ENCODE measurements at regions not wholly inside any gene's neighbourhood (a gene's known extent, or its start where the extent isn't known, plus 50 kb on each side); places are given as distances from the start of the nearest gene placed in this dataset.
A peak's percentile ranks its signal among the peaks of the same experiment; 100 is the strongest.

DNA sequence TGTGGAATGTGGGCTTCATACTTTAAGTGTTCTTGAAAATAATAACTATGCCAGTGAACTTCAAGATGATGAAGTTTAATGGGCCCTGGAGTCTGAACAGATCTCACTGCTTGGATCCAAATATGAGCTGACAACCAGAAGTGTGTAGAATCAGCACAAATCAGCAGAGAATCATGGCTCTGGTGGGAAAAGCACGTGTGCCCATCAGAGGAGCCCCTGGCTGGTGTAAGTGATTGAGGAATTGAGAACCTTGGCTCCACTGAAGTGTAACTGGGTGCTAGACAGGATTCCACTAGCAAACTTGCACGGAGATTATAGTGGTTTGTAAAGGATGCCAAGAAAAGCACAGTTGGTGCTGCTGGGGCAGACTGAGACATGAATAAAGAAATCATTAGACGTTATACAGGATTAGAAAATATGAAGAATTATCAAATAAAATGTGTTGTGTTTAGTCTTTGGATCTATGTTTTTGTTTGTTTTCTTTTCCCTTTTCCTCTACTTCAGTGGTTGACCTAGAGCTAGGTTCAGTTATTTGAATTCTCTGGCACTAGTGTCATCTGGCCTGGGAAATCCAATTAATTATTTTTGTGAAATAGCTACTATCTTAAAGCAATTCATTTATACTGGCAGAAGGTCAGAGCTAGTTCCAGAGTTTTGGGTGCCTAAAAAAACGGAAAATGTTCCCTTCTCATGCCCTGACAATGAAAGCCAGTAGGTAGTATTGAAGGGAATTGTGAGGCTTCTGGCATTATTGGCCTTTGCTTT is 175.7 kb upstream of the MEOX2 start:
- DNase-seq (ENCODE audit: low spot score): no peak

DNA sequence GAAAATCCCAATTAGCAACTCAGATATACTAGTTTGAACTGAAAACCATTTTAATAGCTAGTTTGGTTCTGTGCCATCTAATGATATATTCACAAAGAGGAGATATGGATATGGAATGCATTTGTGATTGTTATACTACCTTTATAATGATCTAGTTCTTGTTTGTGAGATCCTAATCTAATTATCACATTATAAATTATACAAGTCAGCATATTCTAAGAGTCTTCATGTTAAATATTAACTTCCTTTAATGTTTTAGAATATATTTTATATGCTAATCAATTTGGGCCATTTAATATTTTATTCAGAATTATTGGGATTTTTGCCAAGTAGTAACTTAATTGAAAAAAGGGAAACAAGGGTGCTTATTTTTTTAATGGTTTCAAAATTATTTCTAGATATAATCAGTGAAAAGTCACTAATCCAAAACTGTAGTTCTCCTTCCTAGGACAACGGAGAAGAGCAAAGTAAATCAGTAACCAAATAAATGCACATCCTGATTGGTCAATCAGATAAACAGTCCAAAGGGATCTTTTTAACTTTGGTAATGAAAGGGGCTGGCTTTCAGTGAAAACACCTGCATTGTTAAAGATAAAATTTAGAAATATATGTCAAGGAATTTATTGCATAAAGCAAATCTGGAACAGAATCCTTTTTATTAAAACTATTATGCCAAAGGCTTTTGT is 173.9 kb upstream of the MEOX2 start:
- no peak for DNase-seq (ENCODE audit: low spot score)

DNA sequence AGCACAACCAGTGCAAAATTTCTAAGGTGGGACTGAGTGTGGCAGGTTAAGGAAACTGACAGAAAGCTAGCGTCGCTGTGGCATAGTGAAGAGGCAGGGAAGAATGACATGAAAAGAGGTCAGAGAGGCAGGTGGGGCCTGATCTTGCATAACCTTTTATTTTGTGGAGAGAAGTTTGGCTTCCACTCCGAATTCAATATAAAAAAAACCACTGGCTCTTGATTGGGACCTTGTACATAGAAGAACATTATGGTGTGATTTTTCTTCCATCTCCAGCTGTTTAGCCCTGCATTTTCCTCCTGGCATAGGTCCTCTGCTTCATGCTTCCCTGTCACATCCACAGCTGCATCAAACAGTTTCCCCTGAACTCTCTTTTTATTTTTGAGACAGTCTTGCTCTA is 170.5 kb upstream of the MEOX2 start:
- no peak for DNase-seq (ENCODE audit: low spot score)

DNA sequence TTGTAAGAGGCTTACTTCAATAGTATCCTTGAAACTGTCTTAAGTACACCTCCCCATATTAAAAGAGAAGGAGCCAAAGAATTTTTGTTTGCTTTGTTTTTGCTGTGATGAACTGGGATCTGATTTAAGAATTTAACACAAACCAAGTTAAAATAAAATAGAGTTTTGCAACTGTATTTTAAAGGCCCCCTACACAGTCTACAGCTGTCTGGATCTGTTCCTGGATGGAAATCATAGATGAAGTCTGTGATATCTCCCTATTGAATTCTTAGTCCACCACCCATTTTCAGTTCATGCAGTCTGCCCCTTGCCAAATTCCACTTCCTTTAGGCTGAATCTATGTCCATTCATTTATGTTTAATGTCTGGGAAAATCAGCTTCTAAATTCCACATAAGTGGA is 169.8 kb upstream of the MEOX2 start:
- DNase-seq (ENCODE audit: low spot score): no peak

DNA sequence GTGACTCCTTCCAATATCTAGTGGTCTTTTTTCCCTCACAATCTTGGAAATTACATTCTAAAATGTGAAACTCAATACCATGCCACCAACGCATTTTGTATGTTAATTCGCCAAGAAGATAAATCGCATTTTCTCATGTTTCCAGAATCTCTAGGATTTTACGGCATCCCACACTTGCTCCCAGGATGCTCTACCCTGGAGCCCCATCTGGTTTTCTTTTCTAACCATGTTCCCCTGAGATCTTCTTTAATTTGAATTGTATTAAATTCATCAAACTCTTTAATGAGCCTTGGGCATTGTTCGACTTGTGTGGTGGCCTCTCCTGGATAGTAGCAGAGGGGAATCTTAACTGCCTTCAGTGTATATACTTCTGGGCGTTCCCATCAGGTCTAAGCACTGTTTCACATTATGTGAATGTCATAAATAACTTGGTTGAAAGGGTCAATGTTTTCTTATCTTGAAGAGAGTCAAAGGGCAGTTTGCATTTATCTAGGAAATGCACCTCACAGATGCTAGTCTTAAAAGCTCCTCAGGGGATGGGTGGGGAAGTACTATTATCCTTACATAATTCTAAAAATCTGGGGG is 169.1 kb upstream of the MEOX2 start:
- no peak for DNase-seq (ENCODE audit: low spot score)

DNA sequence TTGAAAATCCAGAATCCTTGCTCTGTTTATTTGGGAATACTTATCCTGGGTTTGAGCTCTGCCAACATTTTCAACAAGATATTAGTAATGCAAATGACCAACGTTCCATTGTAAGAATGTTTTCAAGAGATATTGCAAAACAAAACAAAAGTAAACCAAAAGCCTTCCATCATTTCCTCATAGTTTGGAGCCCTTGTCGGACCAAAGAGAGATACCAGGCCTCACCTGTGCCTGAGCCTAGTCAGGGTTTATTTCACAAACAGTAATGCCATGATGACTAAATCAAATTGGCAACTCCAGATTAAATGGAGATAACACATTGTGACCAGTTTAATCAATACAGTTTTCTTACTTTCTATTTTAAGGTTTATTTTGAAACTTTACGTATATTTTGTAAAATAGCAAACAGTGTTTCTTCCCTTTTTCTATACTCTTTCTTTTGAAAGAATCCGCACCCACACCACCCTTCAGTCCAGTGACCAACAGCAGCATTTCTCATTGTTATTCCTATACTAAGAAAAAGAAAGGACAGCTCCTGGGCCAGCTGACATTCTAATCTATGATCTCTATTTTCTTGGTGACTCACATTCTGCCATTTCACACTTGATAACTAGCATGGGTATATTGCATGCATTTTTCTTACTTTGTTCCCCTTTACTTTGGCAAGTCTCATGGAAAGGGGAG is 168.5 kb upstream of the MEOX2 start:
- DNase-seq (ENCODE audit: low spot score): no peak

DNA sequence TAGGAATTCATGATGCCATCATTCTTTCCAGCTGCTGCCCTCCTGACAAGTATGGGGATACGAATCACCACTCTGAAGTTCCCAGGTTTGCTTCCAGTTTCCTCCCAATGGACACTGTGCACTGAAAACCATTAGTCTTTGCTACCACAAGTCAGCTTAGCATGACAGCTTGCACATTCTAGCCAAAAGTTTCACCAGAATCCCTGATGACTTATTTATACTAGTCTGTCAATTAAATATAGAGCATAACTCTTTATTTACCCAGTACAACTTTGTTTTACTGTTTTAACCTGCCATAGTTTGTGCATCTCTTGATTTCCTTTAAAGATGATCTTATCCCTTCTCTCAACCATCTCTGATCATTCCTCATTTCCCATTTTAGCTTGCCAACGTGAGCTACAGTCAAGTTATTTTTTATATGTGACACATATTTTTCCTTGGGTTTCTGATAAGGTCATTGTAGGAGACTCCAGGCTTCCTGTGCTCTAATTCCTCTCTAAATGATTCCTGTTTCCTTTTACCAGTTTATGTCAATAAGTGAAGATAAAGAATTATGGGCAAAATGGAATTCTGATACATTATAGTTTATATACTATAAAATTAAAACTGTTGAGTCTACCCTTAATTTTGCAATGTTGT is 167.5 kb upstream of the MEOX2 start:
- DNase-seq (ENCODE audit: low spot score): no peak

DNA sequence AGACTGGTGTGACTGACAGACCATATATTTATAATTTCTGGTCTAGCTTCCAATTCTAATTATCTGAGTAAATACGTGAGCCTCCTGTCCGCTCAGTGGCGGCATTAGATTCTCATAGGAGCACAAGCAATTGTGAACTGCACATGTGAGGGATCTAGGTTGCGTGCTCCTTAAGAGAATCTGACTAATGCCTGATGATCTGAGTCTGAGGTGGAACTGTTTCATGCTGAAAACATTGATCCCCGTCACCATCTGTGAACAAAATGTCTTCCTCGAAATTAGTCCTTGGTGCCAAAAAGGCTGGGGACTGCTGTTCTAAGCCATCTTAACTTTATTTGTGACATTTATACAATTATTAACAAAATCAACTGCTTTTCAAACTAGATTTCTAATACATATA is 164.7 kb upstream of the MEOX2 start:
- DNase-seq (ENCODE audit: low spot score): no peak

DNA sequence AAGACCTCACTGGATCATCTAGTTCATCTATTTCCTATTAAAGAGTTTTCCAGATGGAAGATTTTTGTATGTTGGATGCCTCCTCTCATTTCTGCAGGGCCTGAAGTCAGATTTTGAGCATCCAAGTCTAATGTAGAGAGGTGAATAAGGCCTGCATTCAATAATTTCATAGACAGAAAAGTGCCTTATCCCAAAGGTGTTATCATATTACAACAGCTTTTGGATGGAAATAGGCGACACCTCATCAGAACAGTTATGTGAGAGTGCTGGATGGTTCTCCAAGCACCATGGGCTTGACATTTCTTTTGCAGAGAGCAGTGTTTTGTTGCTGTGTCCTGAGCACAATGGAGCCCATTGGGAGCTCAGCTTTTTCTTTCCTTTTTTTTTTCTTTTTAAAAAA is 162.4 kb upstream of the MEOX2 start:
- no peak for DNase-seq (ENCODE audit: low spot score)

DNA sequence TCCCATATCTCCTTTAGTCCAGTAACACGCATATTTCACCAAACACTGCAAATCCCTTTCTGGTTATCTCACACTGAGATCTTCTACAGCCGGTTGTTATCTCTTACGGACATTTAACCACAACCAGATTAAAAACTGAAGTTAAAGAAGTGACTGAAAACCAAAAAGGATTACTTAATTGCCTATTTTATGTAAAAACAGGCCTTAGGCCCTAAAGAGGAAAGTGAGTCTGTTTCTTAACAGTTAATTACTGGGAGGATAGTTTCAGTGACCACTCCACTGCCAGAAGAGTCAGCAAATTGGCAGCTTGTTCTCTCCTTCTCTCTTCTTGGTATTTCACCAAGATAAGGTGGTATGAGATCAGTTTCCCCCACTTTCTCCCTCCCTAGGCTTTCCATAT is 161.9 kb upstream of the MEOX2 start:
- DNase-seq (ENCODE audit: low spot score): no peak

DNA sequence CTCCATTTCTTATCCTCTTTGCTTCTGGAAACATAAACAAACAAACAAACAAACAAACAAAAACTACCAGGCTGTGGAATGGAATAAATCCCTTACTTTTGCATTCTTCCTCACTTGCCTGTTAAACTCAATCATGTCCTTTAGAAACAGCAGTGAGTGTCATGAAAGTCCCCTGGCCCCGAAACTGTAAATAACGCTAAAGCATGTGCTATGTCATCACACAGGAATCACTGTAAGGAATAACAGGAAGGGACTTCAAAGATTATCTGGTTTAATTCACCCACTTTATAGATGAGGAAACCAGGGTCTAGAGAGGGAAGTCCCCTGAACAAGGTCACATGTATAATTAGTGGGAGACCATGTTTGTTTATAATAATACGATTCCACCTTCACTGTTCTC is 159.4 kb upstream of the MEOX2 start:
- DNase-seq (ENCODE audit: low spot score): no peak

DNA sequence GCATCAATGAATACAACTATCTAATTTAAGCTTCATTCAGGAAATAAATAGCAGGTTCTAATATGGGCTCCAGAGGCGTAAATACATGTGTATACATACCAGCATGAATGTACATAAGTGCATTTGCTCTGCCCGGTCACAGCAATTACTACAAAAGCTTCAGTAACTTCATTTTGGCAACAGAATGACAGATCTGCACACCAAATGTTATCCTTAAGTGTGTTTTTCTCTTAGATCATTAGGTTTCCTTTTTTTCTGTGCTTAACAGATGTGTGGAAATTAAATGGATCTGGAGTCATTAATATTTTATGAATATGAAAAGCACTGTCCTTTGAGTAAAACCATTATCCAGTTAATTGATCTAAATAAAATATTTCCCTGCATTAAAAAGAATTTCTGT is 159.0 kb upstream of the MEOX2 start:
- DNase-seq (ENCODE audit: low spot score): no peak

DNA sequence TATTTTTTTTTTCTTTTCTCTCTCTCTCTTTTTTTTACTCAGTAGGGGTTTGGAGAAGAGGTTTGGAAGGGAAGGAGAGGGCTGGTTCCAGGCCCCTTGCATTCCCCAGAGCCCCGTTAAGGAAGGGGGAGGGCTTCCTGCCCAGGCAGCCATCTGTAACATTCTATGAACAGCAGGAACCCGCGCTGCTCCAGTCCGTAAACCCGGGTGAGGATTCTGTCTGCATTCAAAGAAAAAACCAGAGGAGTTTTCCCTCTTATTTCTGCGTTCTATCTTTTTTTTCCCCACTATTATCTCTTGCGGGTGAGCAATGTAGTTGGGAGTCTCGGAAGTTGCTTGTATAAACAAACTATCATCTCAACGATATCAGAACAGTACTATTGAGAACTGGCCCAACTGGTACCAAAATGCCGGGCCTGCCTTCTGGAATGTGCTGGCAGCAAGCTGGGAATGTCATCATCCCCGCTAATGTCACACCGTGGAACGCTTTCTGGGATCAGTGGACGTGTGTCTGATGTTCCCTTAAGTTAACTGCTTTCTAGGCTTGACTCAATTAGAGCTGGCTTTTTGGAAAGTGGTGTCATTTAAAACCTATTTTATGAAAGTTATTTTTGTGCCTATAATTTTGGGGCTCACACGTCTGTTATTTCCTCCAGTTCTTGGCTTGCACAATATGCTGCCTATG is 153.1 kb upstream of the MEOX2 start:
- DNase-seq (ENCODE audit: low spot score): no peak

DNA sequence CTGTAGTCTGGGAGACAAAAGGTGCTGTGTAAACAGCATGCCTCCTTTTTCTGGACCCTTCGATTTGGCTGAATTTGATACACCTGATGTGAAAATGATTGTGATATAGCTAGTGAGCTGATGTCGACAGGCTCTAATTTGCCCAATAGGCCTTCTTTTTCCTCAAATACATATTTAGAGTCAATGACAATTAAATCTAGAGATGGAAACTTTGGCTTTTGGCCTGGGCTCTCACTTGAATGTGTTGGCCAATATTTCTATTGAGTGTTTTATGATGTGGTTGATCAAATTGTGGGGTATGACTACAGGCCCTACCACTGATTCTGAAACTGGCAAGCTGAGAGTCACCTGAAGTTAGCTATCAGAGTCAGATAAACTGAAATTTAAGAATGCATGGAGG is 151.8 kb upstream of the MEOX2 start:
- DNase-seq (ENCODE audit: low spot score): no peak

DNA sequence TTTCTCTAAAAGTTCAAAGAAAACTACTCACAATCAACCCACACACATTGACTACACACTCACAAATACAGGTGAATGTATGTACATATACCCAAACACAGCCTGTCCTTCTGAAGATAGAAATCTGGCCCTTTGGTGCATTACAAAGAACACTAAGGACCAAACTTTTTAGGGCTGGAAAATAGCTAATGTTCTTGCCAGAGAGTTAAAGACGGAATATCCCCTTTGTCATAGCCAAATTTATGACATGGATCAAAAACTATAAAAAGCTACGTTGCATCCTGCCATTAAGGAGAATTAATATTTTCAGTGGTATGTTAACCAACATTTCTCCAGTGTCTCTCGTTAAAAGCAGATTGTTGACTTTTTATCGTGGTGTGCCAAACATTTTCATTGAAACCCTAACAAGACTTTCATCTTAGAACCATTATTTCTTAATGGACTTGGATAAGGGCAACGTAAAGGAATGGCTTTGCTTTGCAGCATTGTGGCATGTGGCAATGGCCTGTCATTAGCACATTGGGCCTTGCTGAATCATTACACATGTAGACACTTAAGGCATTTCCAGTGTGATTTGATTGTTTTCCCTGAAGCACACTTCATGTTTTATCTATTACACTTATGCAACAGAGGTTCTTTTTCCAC is 150.9 kb upstream of the MEOX2 start:
- DNase-seq (ENCODE audit: low spot score): no peak

DNA sequence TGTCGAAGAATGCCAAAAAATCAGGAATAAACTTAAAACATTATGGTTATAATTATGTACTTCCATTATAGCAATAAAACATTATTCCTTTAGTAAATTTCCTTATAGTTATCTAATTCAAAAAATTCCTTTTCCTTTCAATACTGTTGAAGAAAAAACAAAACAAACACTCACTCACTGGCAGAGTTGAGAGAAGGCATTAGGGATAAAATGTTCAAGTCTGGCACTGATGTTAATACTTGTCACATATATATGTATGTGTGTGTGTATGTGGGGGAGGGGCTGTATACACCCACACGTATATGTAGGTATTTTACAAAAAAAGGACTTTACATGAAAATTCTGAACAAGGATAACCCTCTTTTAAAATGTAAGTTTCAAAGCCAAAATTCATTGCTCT is 150.2 kb upstream of the MEOX2 start:
- DNase-seq (ENCODE audit: low spot score): no peak

DNA sequence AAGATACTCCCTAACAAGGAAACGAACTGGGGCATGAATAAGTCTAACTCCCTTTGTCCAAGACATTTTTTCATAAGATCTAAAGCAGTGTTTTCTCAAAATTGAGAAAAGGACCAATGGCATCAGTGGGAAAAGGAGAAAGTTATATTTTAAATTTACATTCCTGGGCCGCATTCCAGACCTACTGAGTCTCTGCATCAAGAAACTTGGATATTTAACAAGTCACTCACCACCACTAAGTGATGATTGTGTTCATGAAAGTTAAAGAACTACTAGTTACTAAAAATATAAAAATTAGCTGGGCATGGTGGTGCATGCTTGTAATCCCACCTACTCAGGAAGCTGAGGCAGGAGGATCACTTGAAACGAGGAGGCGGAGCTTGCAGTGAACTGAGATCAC is 149.6 kb upstream of the MEOX2 start:
- DNase-seq (ENCODE audit: low spot score): no peak

DNA sequence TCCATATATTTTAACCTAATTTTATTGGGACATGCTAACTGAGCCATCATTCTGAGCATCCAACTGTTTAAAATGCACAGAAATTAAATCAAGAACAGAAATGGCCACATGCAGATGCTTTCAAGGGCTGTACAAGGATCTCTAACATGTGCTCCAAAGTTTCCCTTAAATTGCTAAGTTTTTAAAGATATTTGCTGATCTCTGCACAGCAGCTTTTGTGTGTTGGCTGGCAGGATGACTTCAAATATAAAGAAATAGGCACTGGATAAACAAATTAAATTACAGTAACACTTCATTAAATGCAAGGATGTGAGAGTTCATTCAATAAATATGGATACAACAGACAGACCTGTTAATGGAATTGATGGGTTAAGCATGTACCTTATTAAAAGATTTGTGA is 148.0 kb upstream of the MEOX2 start:
- DNase-seq (ENCODE audit: low spot score): no peak

DNA sequence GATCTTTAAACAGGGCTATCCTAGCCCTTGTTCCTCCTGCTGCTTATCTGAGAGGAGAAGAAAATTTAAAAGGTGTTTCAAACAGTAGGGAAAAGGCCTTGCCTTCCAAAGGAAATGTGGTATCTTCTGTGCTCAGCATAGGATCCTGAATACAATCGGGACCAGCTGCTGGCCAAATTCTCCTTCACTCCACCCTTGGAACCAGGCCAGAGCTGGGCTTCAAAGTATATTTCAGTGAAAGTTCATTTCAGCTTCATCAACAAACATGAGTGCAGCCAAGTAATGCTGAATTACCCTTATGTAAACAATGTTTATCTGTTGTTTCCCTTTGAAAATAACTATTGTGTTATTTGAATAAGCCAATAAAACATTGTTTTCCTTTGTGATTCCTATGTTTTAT is 146.5 kb upstream of the MEOX2 start:
- DNase-seq (ENCODE audit: low spot score): peak; percentile 76

DNA sequence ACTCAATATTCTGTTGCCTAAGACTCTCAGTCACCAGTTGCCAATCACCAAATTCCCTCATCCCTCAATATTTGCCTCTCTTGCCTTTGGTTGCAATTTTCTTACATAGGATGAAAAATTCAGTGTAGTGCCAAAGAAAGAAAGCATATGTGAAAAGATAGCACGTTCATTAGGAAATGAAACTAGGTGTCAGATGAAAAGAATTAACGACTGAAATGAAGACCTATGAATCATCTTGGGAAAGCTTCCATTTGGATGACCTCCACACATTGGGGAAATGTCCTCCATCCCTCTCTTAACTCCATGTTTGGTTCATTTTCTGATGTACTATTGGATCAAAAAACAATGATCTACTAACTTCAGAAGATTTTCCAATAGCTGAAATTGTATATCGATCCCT is 145.1 kb upstream of the MEOX2 start:
- no peak for DNase-seq (ENCODE audit: low spot score)

DNA sequence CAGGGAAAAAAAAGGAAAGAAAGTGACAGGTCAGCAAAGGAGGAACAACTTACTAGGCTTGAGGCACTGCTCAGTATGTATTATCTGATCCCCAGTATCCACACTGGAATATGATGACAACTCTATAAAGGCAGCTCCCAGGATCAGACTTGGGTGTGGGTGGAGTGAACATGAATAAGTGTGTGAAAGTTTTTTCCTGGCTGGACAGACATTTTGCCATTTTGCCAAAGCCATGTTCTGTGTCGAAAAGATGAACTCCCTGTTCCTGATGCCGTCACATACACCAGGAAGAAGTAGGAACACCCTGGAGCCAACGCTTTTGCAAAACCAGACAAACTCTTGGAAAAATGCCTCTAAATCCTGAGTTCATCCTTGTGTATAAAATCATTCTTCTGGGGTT is 143.2 kb upstream of the MEOX2 start:
- DNase-seq (ENCODE audit: low spot score): no peak

Measured in HT-29 (cell line).